OCI-LY1 (cell line): ENCODE measurements at regions not wholly inside any gene's neighbourhood (a gene's known extent, or its start where the extent isn't known, plus 50 kb on each side); places are given as distances from the start of the nearest gene placed in this dataset.

Source experiments
- CTCF ChIP-seq: fragments of 200-600 bp; sonication (generic), shearing (Covaris generic); IDR thresholded peaks from 2 replicates; pipeline ENCODE4 v1.5.1; 2017; ENCODE audit warnings: mild to moderate bottlenecking, antibody characterized with exemption, low read length, moderate library complexity, mixed read lengths
- EZH2 ChIP-seq: fragments of 200-600 bp; sonication (generic), shearing (Covaris generic); IDR thresholded peaks from 2 replicates; pipeline ENCODE4 v1.8.0; 2017; ENCODE audit warnings: borderline replicate concordance, mixed run types, mild to moderate bottlenecking, antibody characterized with exemption, low read length, moderate library complexity, mixed read lengths

GRCh38 chr13:68816715-68817114 is 1290.9 kb upstream of the ATXN8OS start:
- no peak for TF ChIP-seq EZH2
- no peak for TF ChIP-seq CTCF
